Activated T-cell treated with anti-CD3 and anti-CD28 coated beads, Interleukin-2, amount 50 U/mL, for 4 hours (primary cell): ENCODE measurements at regions not wholly inside any gene's neighbourhood (a gene's known extent, or its start where the extent isn't known, plus 50 kb on each side); places are given as distances from the start of the nearest gene placed in this dataset.

Source experiments
- ATAC-seq, 2 donors: fragments of 200-7000 bp; cut with Tn5 transposase; one replicate each; pipeline ENCODE4 v1.10.0; 2021
- DNase-seq: peaks from one replicate; pipeline ENCODE4 v3.0.0-alpha.2; 2020
- H3K27me3 Mint-ChIP-seq: one replicate; pipeline ENCODE4 v1.8.0; 2021; ENCODE audit warnings: low read depth, mixed read lengths
- H3K36me3 Mint-ChIP-seq: one replicate; pipeline ENCODE4 v1.8.0; 2022; ENCODE audit warnings: mixed read lengths; ENCODE audit not compliant: insufficient read depth
- H3K4me1 Mint-ChIP-seq: one replicate; pipeline ENCODE4 v1.8.0; 2021; ENCODE audit warnings: low read depth, mixed read lengths
- H3K4me3 Mint-ChIP-seq: one replicate; pipeline ENCODE4 v1.8.0; 2021; ENCODE audit warnings: mild to moderate bottlenecking, moderate library complexity, mixed read lengths
- H3K9me3 Mint-ChIP-seq: one replicate; pipeline ENCODE4 v1.8.0; 2021; ENCODE audit warnings: mixed read lengths

- Mint-ChIP-seq H3K4me1 (peaks cover 1% of the 10 kb centered on the region), H3K9me3 (no peaks in the 10 kb centered on the region), H3K27me3 (no peaks in the 10 kb centered on the region), H3K4me3 (no peak overlapping the region), H3K36me3 (no peaks in the 10 kb centered on the region)
- no peak for ATAC-seq
- no peak for DNase-seq
Measured at GRCh38 chrX:69226459-69227158, 61.4 kb upstream of the PJA1 start.

GRCh38 chrX:69222103-69223090 is 57.1 kb upstream of the PJA1 start:
- H3K4me1 Mint-ChIP-seq: peaks cover 1% of the 10 kb centered on the region
- H3K9me3 Mint-ChIP-seq: no peaks in the 10 kb centered on the region
- no peaks in the 10 kb centered on the region for H3K27me3 Mint-ChIP-seq
- ATAC-seq (peak; percentile 84 to 87), DNase-seq (peak; percentile 77)
- H3K36me3 Mint-ChIP-seq: no peaks in the 10 kb centered on the region
- no peak overlapping the region for H3K4me3 Mint-ChIP-seq

DNA sequence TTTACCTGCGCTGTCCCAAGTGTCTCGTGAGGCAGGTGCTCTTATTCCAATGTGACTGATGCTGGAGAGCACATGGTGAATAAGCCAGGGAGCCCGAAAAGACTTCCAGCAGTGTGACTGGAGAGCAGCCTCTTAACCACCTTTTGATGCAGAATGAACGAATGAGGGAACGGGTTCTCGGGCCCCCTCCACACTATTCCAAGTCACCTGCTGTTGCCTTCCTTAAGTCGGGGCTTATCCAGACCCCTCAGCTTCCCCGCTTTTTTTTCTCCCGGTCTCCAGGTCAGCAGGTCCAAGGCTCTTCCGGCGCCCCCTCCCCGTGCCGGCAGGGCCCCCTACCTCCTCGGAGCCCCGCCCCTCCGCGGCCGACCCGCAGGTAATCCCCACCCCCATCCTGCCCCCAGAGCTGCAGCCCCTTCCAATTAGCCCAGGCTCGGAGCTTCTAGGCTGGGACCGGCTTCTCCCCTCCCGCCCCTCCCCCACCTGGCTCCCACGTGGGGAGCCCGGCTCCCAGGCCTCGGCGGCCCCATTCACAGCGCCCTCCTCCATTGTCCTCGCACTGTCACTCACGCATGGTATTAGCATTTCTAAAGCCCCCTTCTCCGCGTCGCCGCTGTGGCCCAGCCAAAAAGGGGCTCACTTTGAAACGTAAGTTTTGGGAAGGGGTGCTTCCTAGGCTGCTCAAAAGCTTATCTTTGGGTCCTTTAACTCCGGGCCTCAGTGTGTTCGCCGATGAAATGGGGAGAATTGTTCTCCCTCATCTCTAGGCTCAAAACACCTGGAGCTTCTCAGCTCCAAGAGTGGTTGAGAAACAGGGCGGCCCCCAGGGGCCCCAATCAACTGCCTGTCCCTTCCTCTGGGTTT is 56.2 kb upstream of the PJA1 start:
- no peak for ATAC-seq
- H3K4me1 Mint-ChIP-seq: peaks cover 1% of the 10 kb centered on the region
- H3K27me3 Mint-ChIP-seq: no peaks in the 10 kb centered on the region
- H3K36me3 Mint-ChIP-seq: no peaks in the 10 kb centered on the region
- no peak for DNase-seq
- no peak overlapping the region for H3K4me3 Mint-ChIP-seq
- no peaks in the 10 kb centered on the region for H3K9me3 Mint-ChIP-seq

DNA sequence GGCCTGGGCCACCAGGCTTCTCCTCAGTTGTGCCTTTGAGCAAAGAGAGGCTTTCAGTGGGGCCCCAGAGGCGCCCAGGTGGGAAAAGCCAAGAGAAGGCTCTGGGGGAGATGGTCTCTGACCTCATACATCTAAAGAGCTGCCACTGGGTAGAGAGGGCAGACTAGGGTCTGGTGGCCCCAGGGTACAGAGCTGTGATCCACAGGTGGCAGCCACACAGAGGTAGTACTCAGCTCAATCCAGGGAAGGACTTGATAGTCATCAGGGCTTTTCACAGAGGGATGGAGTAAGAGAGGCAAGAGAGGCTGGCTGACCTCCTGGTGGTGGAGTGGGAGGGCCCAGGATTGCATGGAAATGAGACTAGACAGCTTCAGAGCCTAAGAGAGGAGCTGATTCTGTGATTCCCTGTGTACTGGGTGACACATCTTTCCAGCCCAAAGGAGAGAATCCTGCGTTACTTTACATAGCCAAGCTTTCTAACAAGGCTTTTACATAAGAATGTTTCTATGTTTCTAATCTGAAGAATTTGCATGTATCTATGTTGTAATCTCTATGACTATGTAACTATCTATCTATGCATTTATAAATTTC is 53.2 kb upstream of the PJA1 start:
- ATAC-seq (no peak), DNase-seq (no peak)
- Mint-ChIP-seq H3K36me3 (no peaks in the 10 kb centered on the region), H3K4me1 (peaks cover 1% of the 10 kb centered on the region), H3K4me3 (no peak overlapping the region), H3K9me3 (no peaks in the 10 kb centered on the region), H3K27me3 (no peaks in the 10 kb centered on the region)

- Mint-ChIP-seq H3K36me3 (no peaks in the 10 kb centered on the region), H3K4me3 (no peak overlapping the region), H3K27me3 (no peaks in the 10 kb centered on the region), H3K9me3 (no peaks in the 10 kb centered on the region), H3K4me1 (peaks cover 1% of the 10 kb centered on the region)
- DNase-seq (no peak), ATAC-seq (no peak)
Measured at GRCh38 chrX:69216911-69217310, 51.7 kb upstream of the PJA1 start.

GRCh38 chrX:69216446-69216845 is 51.2 kb upstream of the PJA1 start:
- Mint-ChIP-seq H3K9me3 (no peaks in the 10 kb centered on the region), H3K27me3 (no peaks in the 10 kb centered on the region), H3K4me1 (no peaks in the 10 kb centered on the region), H3K4me3 (no peak overlapping the region), H3K36me3 (no peaks in the 10 kb centered on the region)
- no peak for ATAC-seq
- no peak for DNase-seq

GRCh38 chrX:69215161-69215875 is 50.1 kb upstream of the PJA1 start:
- Mint-ChIP-seq H3K4me3 (no peak overlapping the region), H3K27me3 (no peaks in the 10 kb centered on the region), H3K36me3 (no peaks in the 10 kb centered on the region), H3K9me3 (no peaks in the 10 kb centered on the region), H3K4me1 (no peaks in the 10 kb centered on the region)
- ATAC-seq: no peak
- no peak for DNase-seq
